HUDEP-2 (cell line): ENCODE measurements at regions not wholly inside any gene's neighbourhood (a gene's known extent, or its start where the extent isn't known, plus 50 kb on each side); places are given as distances from the start of the nearest gene placed in this dataset.
A peak's percentile ranks its signal among the peaks of the same experiment; 100 is the strongest.
"Not testable (repeated sequence)": the region's sequence is repeated elsewhere in the genome, so short reads cannot be mapped to it uniquely, and the experiment has no call there.

ENCODE experiments used
- DNase-seq, 76 experiments: peaks; one replicate each; lab custom pipeline; 2025; ENCODE audit not compliant: unreplicated experiment in 76 of 76; lab: John Stamatoyannopoulos, UW

- DNase-seq, result peak in 65 of 76 experiments; percentile 4 to 77 (median 50)
These were observed 74.9 kb upstream of the WASF3 start for GRCh38 chr13:26482451-26483197.

- DNase-seq, result no peak
These were observed 73.9 kb upstream of the WASF3 start for GRCh38 chr13:26483546-26483945.

GRCh38 chr13:26484196-26484595 lies 73.3 kb upstream of the WASF3 start:
- no peak for DNase-seq

GRCh38 chr13:26485288-26485687 lies 72.2 kb upstream of the WASF3 start:
- DNase-seq, result no peak

GRCh38 chr13:26485786-26486185 lies 71.7 kb upstream of the WASF3 start:
- no peak for DNase-seq

- no peak for DNase-seq
These were observed 70.9 kb upstream of the WASF3 start for GRCh38 chr13:26486550-26486949.

GRCh38 chr13:26487781-26488180 lies 69.7 kb upstream of the WASF3 start:
- no peak for DNase-seq

GRCh38 chr13:26488236-26489003 lies 69.1 kb upstream of the WASF3 start:
- no peak for DNase-seq

GRCh38 chr13:26492301-26492700 lies 65.2 kb upstream of the WASF3 start:
- not testable (repeated sequence) for DNase-seq

GRCh38 chr13:26494571-26495195 lies 62.8 kb upstream of the WASF3 start:
- DNase-seq, result no peak

- DNase-seq, result no peak
These were observed 61.7 kb upstream of the WASF3 start for GRCh38 chr13:26495750-26496149.

GRCh38 chr13:26497968-26498511 lies 59.4 kb upstream of the WASF3 start:
- DNase-seq, result no peak

GRCh38 chr13:26498656-26499601 lies 58.6 kb upstream of the WASF3 start:
- peak in 11 of 76 experiments; percentile 2 to 23 (median 11) for DNase-seq

- no peak for DNase-seq
These were observed 56.7 kb upstream of the WASF3 start for GRCh38 chr13:26500618-26501320.

- DNase-seq, result no peak
These were observed 55.8 kb upstream of the WASF3 start for GRCh38 chr13:26501641-26502040.

- peak in 5 of 76 experiments; percentile 1 to 17 (median 5) for DNase-seq
These were observed 54.7 kb upstream of the WASF3 start for GRCh38 chr13:26502826-26503225.

GRCh38 chr13:26503826-26504594 lies 53.5 kb upstream of the WASF3 start:
- no peak for DNase-seq
